CD14-positive monocyte (primary cell): ENCODE measurements at regions not wholly inside any gene's neighbourhood (a gene's known extent, or its start where the extent isn't known, plus 50 kb on each side); places are given as distances from the start of the nearest gene placed in this dataset.

Source experiments
- DNase-seq, 3 donors: peaks; one replicate each; pipeline ENCODE4 v3.0.0-alpha.2; 2011 to 2022
- H2AFZ ChIP-seq: 2 replicates; pipeline ENCODE4 v1.6.0; 2012; ENCODE audit warnings: mild to moderate bottlenecking, low read depth, low read length, inconsistent platforms; ENCODE audit not compliant: insufficient read depth, poor library complexity, severe bottlenecking
- H3K27ac ChIP-seq, 2 donors: 1 replicate in 1 of 2; 2 replicates in 1 of 2; pipeline ENCODE4 v1.5.1; 2012 to 2013; ENCODE audit warnings: low read length in 2 of 2, control low read depth in 1 of 2, inconsistent platforms in 1 of 2, low read depth in 1 of 2, mild to moderate bottlenecking in 1 of 2
- H3K27me3 ChIP-seq, 2 donors: one replicate each; pipeline versions ENCODE4 v1.6.0 to v1.6.1; 2011 to 2013; ENCODE audit warnings: low read length in 2 of 2; ENCODE audit not compliant: control insufficient read depth in 2 of 2, insufficient read depth in 2 of 2
- H3K36me3 ChIP-seq, 2 donors: replicated peaks in 1 of 2; 1 replicate in 1 of 2; 2 replicates in 1 of 2; pipeline versions ENCODE4 v1.5.1 to v1.6.1; 2012 to 2013; ENCODE audit warnings: low read length in 2 of 2, control low read depth in 1 of 2, inconsistent platforms in 1 of 2, mild to moderate bottlenecking in 1 of 2; ENCODE audit not compliant: insufficient read depth in 2 of 2, control insufficient read depth in 1 of 2
- H3K4me1 ChIP-seq, 2 donors: 1 replicate in 1 of 2; 2 replicates in 1 of 2; pipeline versions ENCODE4 v1.5.1 to v1.6.1; 2012 to 2013; ENCODE audit warnings: low read length in 2 of 2, control low read depth in 1 of 2, inconsistent platforms in 1 of 2, mild to moderate bottlenecking in 1 of 2, moderate library complexity in 1 of 2; ENCODE audit not compliant: insufficient read depth in 2 of 2, control insufficient read depth in 1 of 2
- H3K4me2 ChIP-seq: replicated peaks from 2 replicates; pipeline ENCODE3; 2012; ENCODE audit warnings: low read length, moderate library complexity, mild to moderate bottlenecking; ENCODE audit not compliant: poor library complexity, severe bottlenecking; ENCODE audit errors: extremely low read depth
- H3K4me3 ChIP-seq, 3 experiments: fragments of 200-600 bp in 1 of 3; sonication (generic) in 1 of 3; replicated peaks in 1 of 3; 1 replicate in 2 of 3; 2 replicates in 1 of 3; pipeline ENCODE4 v1.5.1; 2011 to 2013; ENCODE audit warnings: low read length in 3 of 3, mild to moderate bottlenecking in 3 of 3, control low read depth in 2 of 3, low read depth in 2 of 3, inconsistent platforms in 1 of 3, moderate library complexity in 1 of 3
- H3K79me2 ChIP-seq: 2 replicates; pipeline ENCODE4 v1.6.0; 2012; ENCODE audit warnings: mild to moderate bottlenecking, control low read depth, inconsistent platforms, low read length, moderate library complexity; ENCODE audit not compliant: insufficient read depth
- H3K9ac ChIP-seq: 2 replicates; pipeline ENCODE4 v1.6.0; 2017; ENCODE audit warnings: low read length, mild to moderate bottlenecking; ENCODE audit not compliant: insufficient read depth, poor library complexity, severe bottlenecking
- H3K9me3 ChIP-seq, 2 donors: replicated peaks in 1 of 2; 1 replicate in 1 of 2; 2 replicates in 1 of 2; pipeline versions ENCODE4 v1.5.1 to v1.6.1; 2012 to 2013; ENCODE audit warnings: low read length in 2 of 2, control low read depth in 1 of 2; ENCODE audit not compliant: control insufficient read depth in 1 of 2, insufficient read depth in 1 of 2
- H4K20me1 ChIP-seq: 2 replicates; pipeline ENCODE4 v1.6.0; 2012; ENCODE audit warnings: mild to moderate bottlenecking, low read length, control low read depth, moderate library complexity; ENCODE audit not compliant: insufficient read depth
- H3K27ac Mint-ChIP-seq, 7 donors: one replicate each; pipeline ENCODE4 v1.8.0; 2020; ENCODE audit warnings: mild to moderate bottlenecking in 7 of 7, mixed read lengths in 7 of 7, moderate library complexity in 6 of 7, inconsistent platforms in 2 of 7
- H3K27me3 Mint-ChIP-seq, 3 donors: one replicate each; pipeline ENCODE4 v1.8.0; 2021 to 2022; ENCODE audit warnings: low read depth in 3 of 3, mild to moderate bottlenecking in 3 of 3, mixed read lengths in 3 of 3, moderate library complexity in 3 of 3, inconsistent platforms in 1 of 3
- H3K36me3 Mint-ChIP-seq, 2 donors: one replicate each; pipeline ENCODE4 v1.8.0; 2020; ENCODE audit warnings: mixed read lengths in 2 of 2, inconsistent platforms in 1 of 2, mild to moderate bottlenecking in 1 of 2
- H3K4me1 Mint-ChIP-seq: one replicate; pipeline ENCODE4 v1.8.0; 2020; ENCODE audit warnings: mild to moderate bottlenecking, mixed read lengths
- H3K4me3 Mint-ChIP-seq, 2 donors: one replicate each; pipeline ENCODE4 v1.8.0; 2020; ENCODE audit warnings: mild to moderate bottlenecking in 2 of 2, mixed read lengths in 2 of 2, moderate library complexity in 1 of 2
- H3K9me3 Mint-ChIP-seq, 7 donors: one replicate each; pipeline ENCODE4 v1.8.0; 2020 to 2022; ENCODE audit warnings: mixed read lengths in 7 of 7, mild to moderate bottlenecking in 6 of 7, moderate library complexity in 6 of 7, inconsistent platforms in 2 of 7
- CTCF ChIP-seq: fragments of 200-600 bp; IDR thresholded peaks from one replicate; pipeline ENCODE4 v1.8.0; 2022; ENCODE audit warnings: antibody characterized with exemption, mild to moderate bottlenecking
- WGBS: methylation state at CpG from one replicate; pipeline ENCODE4 v1.1.5; 2013; ENCODE audit warnings: missing lambda C conversion rate; ENCODE audit not compliant: insufficient coverage; 5-methylcytosine and 5-hydroxymethylcytosine counted together
- intact Hi-C, 2 donors: fragments of 100-400 bp; cut with micrococcal nuclease; formaldehyde crosslinking; loops; one replicate each; pipeline versions ENCODE4 v1.15.0 to v1.15.1; 2023

DNA sequence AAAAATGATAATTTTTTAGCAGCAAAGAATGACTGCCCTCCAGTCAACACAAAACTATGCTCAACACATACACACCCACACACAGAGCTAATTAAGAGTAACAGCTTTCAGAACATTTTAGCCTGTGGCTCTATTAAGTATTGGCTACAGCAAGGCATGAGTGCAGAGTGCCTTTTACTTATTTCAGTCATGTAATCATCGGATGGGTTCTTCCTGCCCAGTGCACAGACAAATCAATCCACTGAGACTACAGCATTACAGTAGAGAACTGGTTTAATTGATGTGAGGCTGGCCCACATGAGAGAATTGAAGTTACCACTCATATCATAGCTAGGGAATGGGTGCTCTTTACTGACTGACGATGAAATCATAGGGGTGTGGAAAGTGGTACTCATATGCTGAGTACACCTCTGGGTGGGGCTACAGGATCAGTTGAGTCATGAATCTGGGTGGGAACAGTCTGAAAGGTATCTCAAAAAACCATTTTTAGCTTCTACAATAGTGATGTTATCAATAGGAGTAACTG, 241.0 kb downstream of the FSIP2 start:
- H3K27ac ChIP-seq: no peak overlapping the region
- H3K27ac Mint-ChIP-seq: no peak overlapping the region
- no peaks in the 10 kb centered on the region for H3K9me3 ChIP-seq
- no peak overlapping the region for H3K4me3 Mint-ChIP-seq
- intact Hi-C loops: no loop called here
- TF ChIP-seq CTCF: no peak
- H3K9ac ChIP-seq: no peak overlapping the region
- no peaks in the 10 kb centered on the region for H3K27me3 Mint-ChIP-seq
- no peak overlapping the region for H3K4me2 ChIP-seq
- no peaks in the 10 kb centered on the region for H4K20me1 ChIP-seq
- H3K27me3 ChIP-seq: no peaks in the 10 kb centered on the region
- H3K4me1 ChIP-seq: no peaks in the 10 kb centered on the region
- no peaks in the 10 kb centered on the region for H3K36me3 Mint-ChIP-seq
- 100% methylated on average over 1 of the region's 2 CpGs for WGBS
- no peaks in the 10 kb centered on the region for H3K4me1 Mint-ChIP-seq
- H3K4me3 ChIP-seq: no peak overlapping the region
- no peaks in the 10 kb centered on the region for H3K36me3 ChIP-seq
- H2AFZ ChIP-seq: no peak overlapping the region
- DNase-seq: no peak
- peaks cover 0 to 3% (median 0%) of the 10 kb centered on the region in 7 donors for H3K9me3 Mint-ChIP-seq
- no peaks in the 10 kb centered on the region for H3K79me2 ChIP-seq

- Histone ChIP-seq H3K27ac (no peak overlapping the region), H3K9me3 (no peaks in the 10 kb centered on the region), H4K20me1 (no peaks in the 10 kb centered on the region), H3K4me1 (no peaks in the 10 kb centered on the region), H3K4me2 (no peak overlapping the region), H3K4me3 (no peak overlapping the region), H3K9ac (no peak overlapping the region), H2AFZ (no peak overlapping the region), H3K27me3 (no peaks in the 10 kb centered on the region), H3K36me3 (no peaks in the 10 kb centered on the region), H3K79me2 (no peaks in the 10 kb centered on the region)
- DNase-seq: no peak
- intact Hi-C loops: no loop called here
- H3K36me3 Mint-ChIP-seq: no peaks in the 10 kb centered on the region
- H3K27me3 Mint-ChIP-seq: no peaks in the 10 kb centered on the region
- WGBS: no CpG with 5 or more reads among the region's 3 CpGs
- no peak overlapping the region for H3K4me3 Mint-ChIP-seq
- H3K27ac Mint-ChIP-seq: no peak overlapping the region
- TF ChIP-seq CTCF: no peak
- peaks cover 0 to 3% (median 1%) of the 10 kb centered on the region in 7 donors for H3K9me3 Mint-ChIP-seq
- no peaks in the 10 kb centered on the region for H3K4me1 Mint-ChIP-seq
Measured at GRCh38 chr2:185980944-185981343, 242.3 kb downstream of the FSIP2 start.
